ENCODE measurements at regions not wholly inside any gene's neighbourhood (a gene's known extent, or its start where the extent isn't known, plus 50 kb on each side); places are given as distances from the start of the nearest gene placed in this dataset.

DNA sequence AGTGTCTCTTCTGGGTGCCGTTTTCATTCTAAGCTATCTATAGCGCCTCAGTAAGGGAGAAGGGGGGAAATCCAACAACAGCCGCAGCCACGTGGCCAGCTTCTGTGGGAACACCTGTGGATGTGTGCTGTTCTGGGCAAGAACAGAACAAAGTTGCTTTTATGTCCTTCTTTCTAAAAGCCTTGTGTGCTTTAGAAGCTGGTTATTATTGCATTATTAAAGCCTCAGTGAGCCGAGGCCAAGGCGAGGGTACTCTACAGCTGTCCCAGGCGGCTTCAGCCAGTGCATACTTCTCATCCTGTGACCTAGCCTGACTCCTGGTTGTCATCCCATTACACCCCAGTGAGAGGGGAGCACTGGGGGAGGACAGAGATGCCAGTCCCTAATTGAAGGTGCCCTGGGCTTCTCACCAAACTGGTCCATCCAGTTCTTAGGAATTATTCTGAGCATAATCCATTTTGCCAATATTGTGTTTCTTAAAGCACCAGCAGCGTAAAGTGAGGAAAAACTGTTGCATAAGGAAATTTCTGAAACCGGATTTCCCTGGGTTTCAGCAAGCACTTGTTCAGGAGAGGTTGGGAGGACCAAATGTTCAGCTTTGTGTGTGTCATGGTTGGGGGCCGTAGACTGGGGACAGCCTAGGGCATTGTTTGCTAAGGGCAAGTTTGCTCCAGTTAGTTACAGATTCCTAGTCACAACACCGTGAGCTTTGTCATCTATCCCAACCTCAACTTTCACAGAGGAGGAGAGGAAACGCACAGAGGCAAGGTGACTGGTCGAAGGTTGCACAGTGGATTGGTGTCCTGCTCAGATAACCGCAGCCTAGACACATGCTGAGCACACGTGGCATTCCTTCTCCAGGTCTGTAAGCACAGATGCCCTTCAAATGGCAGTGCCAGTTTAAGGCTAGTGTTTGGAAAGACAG, 61.0 kb upstream of the ATP1A1 start:
- Histone ChIP-seq H3K9me2 (replicated peaks; ENCODE audit: insufficient read depth, low read length) (no peaks in the 10 kb centered on the region), H3K4me1 (ENCODE audit: low read length) (no peaks in the 10 kb centered on the region)
- no peak for DNase-seq

GRCh38 chr1:116312681-116313069, 60.4 kb upstream of the ATP1A1 start:
- H4K20me1 ChIP-seq (ENCODE audit: insufficient read depth, low read length), result no peaks in the 10 kb centered on the region
- TF ChIP-seq CTCF (IDR thresholded peaks at IDR 0.05; ENCODE audit: low read length), result no peak
- TF ChIP-seq EZH2 (optimal IDR thresholded peaks at IDR 0.05; ENCODE audit: low read depth, low read length), result no peak
- no peak for TF ChIP-seq EZH2phosphoT487 (IDR thresholded peaks at IDR 0.05; ENCODE audit: low read length)
- no peak overlapping the region for H3K4me2 ChIP-seq (ENCODE audit: low read depth, low read length)
- no peaks in the 10 kb centered on the region for H3K9me3 ChIP-seq (replicated peaks; ENCODE audit: insufficient read depth, low read length)
- no peaks in the 10 kb centered on the region for H3K27me3 ChIP-seq (replicated peaks; ENCODE audit: insufficient read depth, low read length)
- no peak overlapping the region for H2AFZ ChIP-seq (ENCODE audit: low read length)
- H3K4me1 ChIP-seq (ENCODE audit: low read length), result no peaks in the 10 kb centered on the region
- H3K9ac ChIP-seq (ENCODE audit: low read length), result no peak overlapping the region
- no peak overlapping the region for H3K27ac ChIP-seq (ENCODE audit: low read length)
- no peaks in the 10 kb centered on the region for H3K79me2 ChIP-seq (ENCODE audit: low read length)
- H3K4me3 ChIP-seq (ENCODE audit: low read length), result no peak overlapping the region
- H3K9me2 ChIP-seq (replicated peaks; ENCODE audit: insufficient read depth, low read length), result no peaks in the 10 kb centered on the region
- no peaks in the 10 kb centered on the region for H3F3A ChIP-seq (ENCODE audit: insufficient read depth, low read length)
- no peak for DNase-seq
- no peaks in the 10 kb centered on the region for H3K36me3 ChIP-seq (replicated peaks; ENCODE audit: insufficient read depth, low read length)

More for the DNA sequence above, 61.0 kb upstream of the ATP1A1 start:
- TF ChIP-seq CTCF (IDR thresholded peaks at IDR 0.05; ENCODE audit: low read length) (no peak), EZH2 (optimal IDR thresholded peaks at IDR 0.05; ENCODE audit: low read depth, low read length) (no peak), EZH2phosphoT487 (IDR thresholded peaks at IDR 0.05; ENCODE audit: low read length) (no peak)
- Histone ChIP-seq H3F3A (ENCODE audit: insufficient read depth, low read length) (no peaks in the 10 kb centered on the region), H3K36me3 (replicated peaks; ENCODE audit: insufficient read depth, low read length) (no peaks in the 10 kb centered on the region), H3K4me3 (ENCODE audit: low read length) (no peak overlapping the region), H2AFZ (ENCODE audit: low read length) (no peak overlapping the region), H3K9me3 (replicated peaks; ENCODE audit: insufficient read depth, low read length) (no peaks in the 10 kb centered on the region), H4K20me1 (ENCODE audit: insufficient read depth, low read length) (no peaks in the 10 kb centered on the region), H3K4me2 (ENCODE audit: low read depth, low read length) (no peak overlapping the region), H3K27ac (ENCODE audit: low read length) (no peak overlapping the region), H3K9ac (ENCODE audit: low read length) (no peak overlapping the region), H3K79me2 (ENCODE audit: low read length) (no peaks in the 10 kb centered on the region), H3K27me3 (replicated peaks; ENCODE audit: insufficient read depth, low read length) (no peaks in the 10 kb centered on the region)

GRCh38 chr1:116313776-116314175, 59.3 kb upstream of the ATP1A1 start:
- H4K20me1 ChIP-seq (ENCODE audit: insufficient read depth, low read length), result no peaks in the 10 kb centered on the region
- no peak overlapping the region for H3K4me2 ChIP-seq (ENCODE audit: low read depth, low read length)
- no peaks in the 10 kb centered on the region for H3F3A ChIP-seq (ENCODE audit: insufficient read depth, low read length)
- no peak for DNase-seq
- H3K9me2 ChIP-seq (replicated peaks; ENCODE audit: insufficient read depth, low read length), result no peaks in the 10 kb centered on the region
- H3K27ac ChIP-seq (ENCODE audit: low read length), result no peak overlapping the region
- no peak overlapping the region for H2AFZ ChIP-seq (ENCODE audit: low read length)
- TF ChIP-seq EZH2phosphoT487 (IDR thresholded peaks at IDR 0.05; ENCODE audit: low read length) (no peak), EZH2 (optimal IDR thresholded peaks at IDR 0.05; ENCODE audit: low read depth, low read length) (no peak), CTCF (IDR thresholded peaks at IDR 0.05; ENCODE audit: low read length) (no peak)
- no peaks in the 10 kb centered on the region for H3K79me2 ChIP-seq (ENCODE audit: low read length)
- no peak overlapping the region for H3K4me3 ChIP-seq (ENCODE audit: low read length)
- no peaks in the 10 kb centered on the region for H3K4me1 ChIP-seq (ENCODE audit: low read length)
- no peaks in the 10 kb centered on the region for H3K27me3 ChIP-seq (replicated peaks; ENCODE audit: insufficient read depth, low read length)
- no peak overlapping the region for H3K9ac ChIP-seq (ENCODE audit: low read length)
- no peaks in the 10 kb centered on the region for H3K9me3 ChIP-seq (replicated peaks; ENCODE audit: insufficient read depth, low read length)
- no peaks in the 10 kb centered on the region for H3K36me3 ChIP-seq (replicated peaks; ENCODE audit: insufficient read depth, low read length)
